GM19452 (cell line): ENCODE measurements at regions not wholly inside any gene's neighbourhood (a gene's known extent, or its start where the extent isn't known, plus 50 kb on each side); places are given as distances from the start of the nearest gene placed in this dataset.

ENCODE experiments used
- ATAC-seq: cut with Tn5 transposase; IDR thresholded peaks from one replicate; pipeline ENCODE4 v1.9.1; 2021; ENCODE audit not compliant: unreplicated experiment

DNA sequence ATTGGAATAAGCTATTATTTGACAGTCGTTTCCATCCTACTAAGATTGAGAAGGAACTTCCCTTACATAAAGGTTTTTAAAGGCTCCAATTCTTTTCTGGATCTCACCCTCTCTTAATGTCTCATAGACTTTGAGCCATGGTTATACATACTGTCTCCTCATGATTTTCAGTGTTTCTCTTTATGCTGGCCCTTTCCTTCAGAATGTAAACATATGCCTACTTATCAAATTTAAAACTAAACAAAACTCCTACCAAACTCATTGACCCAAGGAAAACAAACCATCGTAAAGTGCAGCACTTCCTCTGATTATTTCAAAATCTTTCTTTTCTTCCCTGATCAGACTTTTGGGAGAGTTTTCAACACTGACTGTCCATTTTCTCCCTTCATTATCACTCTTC lies 163.4 kb upstream of the DPYD start:
- ATAC-seq: no peak

DNA sequence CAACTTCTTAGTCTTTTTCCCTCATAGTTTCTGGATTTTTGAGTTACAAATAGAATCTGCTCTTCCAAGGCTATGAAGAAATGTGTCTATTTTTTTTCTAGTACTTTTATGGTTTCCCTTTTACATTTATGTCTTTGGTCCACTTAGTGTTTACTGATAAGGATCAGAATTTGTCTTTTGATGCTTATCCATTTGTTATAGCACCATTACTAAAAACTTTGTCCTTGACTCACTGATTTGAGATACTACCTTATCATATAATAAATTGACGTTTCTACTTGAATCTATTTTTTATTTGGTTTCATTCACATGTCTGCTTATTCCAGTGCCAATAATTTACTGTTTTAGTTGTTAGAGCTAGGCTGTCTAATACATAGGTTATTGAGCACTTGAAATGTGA lies 161.1 kb upstream of the DPYD start:
- no peak for ATAC-seq

DNA sequence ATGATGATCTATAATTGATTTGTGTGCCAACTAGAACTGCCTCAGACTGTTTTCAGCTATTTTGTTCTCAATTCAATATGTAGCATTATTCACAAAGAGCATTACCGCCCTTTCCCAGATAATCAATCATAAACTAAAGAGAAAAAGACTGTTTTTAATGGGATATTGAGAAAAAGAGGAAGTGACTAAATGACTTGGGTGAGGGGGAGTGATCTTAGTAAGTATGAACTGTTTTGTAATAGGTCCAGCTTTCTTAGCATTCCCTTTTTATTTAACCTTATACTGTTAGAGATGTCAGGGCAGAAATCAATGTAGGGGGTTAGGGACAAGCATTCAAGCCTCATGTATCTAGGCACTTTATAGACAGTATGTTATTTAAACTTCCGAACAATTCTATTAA lies 157.8 kb upstream of the DPYD start:
- no peak for ATAC-seq

DNA sequence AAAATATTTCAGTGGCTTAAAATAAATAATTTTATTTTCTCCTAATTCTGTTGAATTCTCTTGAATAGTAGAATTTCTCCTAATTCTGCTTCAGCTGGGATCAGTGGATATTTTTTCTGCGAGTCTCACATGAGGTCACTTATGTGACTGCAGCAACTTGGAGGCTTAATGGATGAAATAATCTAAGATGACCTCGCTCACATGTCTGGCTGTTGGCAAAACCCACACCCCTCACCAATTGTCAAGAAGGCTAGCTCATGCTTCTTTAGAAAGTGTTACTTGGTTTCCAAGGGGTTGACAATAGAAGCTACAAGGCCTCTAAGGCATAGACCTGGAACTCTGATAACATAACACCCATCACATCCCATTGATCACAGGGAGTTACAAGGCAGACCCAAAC lies 156.9 kb upstream of the DPYD start:
- no peak for ATAC-seq

DNA sequence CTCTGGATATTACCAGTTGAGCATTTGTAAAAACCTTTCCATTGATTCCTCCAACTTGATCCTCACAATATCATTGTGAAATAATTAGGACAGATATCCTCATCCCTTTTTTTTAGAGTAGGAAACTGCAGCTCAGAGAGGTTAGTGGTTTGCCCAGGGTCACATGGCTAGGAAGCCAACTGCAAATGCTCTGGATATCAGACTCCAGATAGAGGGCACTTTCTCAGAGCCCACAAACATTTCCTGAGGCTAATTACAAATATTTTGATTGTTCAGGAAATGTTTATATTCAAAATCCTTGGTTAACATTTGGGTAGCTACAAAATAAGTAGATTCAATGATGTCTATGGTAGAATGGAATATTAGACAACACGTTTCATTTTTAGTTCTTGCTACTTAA lies 154.8 kb upstream of the DPYD start:
- ATAC-seq: no peak

DNA sequence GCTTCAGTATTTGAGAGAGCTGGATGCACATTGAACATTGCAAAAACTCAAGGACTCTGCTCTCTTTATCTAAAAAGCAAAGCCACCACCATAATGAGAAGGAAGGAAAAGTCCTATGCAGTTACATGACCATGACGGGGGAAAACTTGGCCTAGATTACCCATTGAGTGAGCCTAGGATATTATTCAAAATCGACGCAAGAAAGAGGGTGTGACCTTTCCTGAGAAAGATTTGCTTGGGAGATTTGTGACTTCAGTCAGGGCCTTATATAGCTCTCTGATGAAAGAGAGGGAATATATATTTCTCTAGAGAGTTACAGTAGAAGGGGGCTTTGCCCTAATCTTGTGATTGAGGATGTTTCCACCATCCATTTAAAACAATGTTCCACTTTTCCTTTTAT lies 153.0 kb upstream of the DPYD start:
- no peak for ATAC-seq

DNA sequence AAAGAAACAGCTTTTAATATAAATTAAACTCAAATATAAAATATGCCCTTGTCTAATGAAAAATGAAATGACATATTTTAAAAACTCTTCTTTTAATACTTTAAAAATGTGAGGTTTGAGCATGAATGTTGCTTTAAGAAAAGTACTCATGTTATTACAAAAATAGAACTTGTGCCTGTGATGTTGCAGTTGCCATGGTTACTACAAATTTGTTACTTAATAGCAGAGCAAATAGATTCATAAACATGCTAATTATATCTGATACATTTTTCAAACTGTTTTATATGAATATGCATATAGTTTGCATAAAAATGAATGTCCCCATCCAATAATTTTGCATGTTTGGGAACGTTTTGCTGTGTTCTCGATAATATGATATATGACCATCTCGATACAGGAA lies 152.3 kb upstream of the DPYD start:
- ATAC-seq: no peak

DNA sequence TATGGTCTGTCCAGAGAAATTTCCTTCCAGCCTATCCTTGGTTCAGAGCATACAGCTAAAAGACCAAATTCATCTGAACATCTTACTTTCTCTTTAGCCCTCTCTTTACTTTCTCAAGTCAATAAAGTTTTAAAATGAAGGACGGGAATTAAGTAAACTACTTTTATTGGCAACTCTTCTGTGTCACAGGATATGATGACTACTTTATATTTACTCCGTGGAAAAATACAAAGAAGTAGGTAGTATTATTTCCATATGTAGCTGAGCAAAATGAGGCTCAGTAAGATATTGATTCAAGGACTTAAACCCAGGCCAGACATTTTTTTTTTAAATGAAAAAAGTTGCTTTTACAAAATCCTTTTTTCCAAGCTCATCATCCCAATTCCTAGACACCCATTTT lies 151.2 kb upstream of the DPYD start:
- no peak for ATAC-seq

DNA sequence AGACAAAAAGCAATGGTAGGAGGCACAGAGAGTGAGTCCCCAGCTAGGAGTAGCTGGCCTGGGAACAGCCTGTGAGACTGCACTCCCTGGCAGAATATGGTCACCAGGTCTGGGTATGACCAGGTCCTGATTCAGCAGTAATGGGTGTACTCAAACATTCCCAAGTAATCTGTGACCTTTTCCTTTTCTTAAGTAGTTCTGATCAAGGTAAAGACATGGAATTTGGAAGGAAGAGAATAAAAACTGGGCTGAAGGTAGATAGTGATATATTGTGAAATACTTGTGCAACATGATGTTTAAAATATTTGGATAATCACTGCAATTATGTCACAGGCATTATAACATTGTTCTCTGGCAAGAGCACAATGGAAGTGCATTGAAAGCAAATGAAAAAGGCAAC lies 147.2 kb upstream of the DPYD start:
- no peak for ATAC-seq

DNA sequence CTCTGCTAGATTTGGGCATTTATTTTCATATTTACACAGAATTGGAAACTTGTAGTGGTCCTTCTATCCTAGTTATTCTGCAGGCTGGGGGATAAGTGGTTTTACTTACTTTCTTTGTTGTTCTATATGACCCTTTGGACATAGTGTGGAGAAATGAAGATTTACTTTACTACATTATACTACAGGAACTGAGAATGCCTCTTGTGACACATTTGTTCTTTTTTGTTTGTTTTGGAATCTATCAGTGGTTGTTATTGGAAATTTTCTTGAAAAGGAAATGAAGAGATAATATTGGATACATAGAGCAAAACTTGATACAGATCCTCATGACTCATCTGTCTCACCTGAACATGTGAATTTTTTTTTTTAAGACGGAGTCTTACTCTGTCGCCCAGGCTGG lies 146.1 kb upstream of the DPYD start:
- ATAC-seq: no peak

DNA sequence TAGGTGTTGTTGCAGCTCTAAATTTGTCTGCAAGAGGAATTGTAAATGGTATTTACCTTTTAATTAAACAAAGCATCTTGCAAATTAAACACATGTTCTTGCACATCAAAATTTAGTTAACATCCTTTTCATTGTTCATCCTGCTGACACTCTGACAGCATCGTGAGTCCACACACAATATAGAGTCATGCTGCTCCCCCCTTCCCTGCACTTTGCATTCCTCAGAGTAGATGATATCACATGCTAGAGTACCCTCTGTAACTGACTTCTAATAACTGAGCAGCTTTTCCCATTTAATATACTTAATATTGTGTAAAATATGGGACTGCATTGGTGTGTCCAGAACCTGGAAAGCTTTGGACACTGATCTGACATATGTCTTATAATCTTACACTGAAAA lies 138.8 kb upstream of the DPYD start:
- no peak for ATAC-seq

DNA sequence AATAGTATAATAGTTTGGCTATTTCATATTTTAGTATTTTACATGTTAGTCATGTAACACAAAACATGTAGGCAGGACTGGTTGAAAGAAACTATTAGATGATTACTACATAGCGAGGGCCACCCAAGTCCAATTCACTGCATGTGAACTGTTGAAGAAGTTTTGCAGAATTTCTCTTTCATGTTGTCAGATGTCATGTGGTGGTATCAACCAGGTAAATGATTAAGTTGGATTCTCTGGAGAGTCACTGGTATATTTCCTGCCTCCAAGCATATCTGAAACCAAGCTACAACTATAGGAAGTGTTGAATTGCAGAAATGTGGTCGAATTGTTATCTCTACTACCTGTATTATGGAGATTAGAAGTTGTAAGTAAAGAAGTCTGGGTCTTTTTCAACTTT lies 137.8 kb upstream of the DPYD start:
- ATAC-seq: no peak

DNA sequence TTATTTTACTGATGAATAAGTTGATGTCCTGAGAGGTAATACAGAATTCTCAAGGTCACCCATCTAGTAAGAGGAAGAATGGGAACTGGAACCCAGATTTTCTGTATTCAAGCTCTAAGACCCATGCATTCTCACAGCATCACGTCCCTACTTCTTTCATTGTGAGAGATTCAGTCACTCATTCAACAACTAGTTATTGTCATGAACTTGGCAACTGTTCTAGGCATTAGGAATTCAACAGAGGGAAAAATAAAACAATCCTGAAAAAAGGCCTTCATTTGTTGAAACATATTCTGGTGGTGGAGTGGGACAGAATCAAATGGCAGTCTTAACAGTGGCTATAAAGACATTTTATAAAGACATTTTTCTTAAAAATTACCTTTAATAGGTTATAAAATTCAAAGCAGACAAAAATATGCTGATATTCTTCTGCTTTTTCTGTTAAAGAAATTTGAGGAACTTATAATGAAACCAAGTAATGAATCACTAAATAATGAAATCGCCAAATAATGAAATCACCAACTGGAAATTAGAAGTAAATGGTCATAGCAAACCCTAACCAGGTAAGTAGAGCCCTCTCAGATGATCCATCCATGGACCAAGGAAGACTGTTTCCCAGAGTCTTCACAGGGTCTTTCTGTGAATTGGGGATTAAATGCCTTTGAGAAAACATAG lies 136.5 kb upstream of the DPYD start:
- ATAC-seq: no peak

DNA sequence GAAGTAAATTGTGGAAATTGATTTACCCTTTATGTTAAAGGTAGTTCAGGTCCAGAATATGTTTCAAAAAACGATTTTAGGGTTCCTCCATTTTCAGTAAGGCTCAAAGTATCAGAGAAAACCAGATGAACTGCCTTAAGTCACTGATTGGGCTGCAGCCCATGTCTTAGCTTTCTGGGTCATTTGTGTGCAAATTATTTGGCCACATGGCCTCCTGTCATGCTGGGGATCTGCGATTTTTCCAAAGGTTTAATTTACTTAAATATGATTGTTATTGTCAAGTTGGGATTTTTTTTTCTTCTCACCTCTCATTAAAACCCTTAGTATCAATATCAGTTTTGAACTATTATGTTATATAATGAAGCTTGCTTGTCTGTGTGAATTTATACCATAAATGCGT lies 135.9 kb upstream of the DPYD start:
- ATAC-seq: no peak

DNA sequence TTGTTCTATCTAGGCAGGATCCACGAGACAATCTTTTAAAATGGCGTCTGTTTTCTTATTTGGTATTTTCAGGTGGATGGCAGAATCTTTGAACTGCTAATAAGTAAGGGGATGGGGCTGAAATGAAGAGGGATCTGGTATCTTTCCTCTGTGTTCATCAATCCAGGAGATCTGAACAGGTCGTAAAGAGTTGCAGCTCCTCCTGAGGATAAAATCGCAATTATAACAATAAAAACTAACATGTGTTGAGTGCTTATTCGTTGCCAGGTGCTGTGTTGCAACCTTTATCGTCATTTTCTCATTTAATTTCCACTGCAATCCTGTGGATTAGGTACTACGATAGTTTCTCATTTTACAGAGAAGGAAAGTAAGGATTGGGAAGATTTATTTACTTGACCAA lies 134.6 kb upstream of the DPYD start:
- no peak for ATAC-seq

DNA sequence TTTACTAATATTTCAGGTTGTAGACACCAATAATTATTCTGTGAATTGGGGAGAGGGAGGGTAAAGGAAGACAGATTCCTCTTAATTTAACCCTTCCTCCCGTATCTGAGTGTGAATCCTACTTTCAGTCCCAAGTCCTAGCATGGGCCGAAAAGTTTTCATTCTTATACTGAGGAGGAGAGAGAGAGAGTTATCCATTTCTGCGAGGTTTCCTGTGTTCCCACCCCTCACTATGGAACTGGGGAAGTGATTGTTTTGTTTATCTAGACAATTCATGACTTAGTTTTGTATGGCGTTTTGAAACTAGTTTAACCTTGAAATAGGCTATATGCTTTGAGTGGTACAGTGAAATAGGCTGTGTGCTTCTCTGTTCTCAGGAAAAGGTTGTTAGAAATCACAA lies 134.0 kb upstream of the DPYD start:
- ATAC-seq: no peak

DNA sequence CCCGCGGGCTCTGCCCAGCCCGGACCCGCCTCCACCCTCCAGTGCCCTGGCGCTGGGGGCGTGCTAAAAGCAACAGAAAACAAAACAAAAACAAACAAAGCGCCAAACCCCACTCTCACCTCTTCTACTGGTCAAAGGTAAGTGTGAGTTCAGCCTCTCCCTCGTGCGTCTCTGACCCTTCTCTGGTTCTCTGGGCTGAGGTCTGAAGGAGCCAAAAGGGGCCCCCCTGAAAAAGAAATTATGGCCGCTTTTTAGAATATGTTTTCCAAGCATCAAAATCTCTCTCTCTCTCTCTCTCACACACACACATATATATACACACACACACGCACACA lies 133.5 kb upstream of the DPYD start:
- ATAC-seq: no peak

DNA sequence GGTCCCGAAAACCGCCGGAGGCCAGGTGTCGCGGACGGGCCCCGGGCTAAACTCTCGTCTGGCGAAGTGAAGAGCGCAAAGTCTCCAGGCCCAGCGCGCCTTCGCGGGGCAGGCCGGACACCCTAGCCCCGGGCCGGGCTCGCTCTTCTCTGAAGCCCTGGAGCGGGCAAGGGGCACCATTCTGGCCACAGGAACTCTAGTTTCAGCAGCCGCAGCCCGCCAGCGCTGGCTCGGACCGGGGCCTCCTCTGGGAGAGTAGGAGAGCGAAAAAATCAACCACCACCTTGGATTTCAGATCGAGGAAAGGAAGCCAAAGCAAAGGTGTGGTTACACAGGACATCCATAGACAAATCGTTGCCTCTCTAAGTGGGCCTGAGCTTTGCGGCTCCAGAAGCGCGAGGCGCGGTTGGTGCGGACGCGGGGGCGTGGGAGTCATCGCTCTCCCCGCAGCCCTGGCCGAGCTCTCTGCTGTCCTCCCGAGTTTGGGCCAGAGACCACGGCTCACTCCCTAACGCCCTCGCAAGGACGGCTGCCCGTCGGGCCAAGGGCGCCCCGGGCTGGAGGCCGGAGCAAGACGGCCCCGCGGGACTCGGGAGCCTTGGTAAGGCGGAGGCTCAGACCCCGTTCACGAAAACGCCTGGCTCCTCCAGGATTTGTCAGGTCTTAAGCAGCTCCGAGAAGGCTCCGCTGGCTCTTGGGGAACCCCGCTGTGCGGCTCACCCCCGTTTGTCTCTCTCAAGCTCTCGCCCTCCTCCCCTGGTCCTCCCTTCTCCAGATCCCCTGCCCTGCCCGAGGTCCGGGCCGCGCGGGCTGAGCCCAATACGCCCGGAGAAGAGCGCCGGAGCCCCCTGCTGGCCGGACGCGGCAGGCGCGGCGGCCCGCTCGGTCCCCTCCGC lies 132.9 kb upstream of the DPYD start:
- ATAC-seq: peak; percentile 93

DNA sequence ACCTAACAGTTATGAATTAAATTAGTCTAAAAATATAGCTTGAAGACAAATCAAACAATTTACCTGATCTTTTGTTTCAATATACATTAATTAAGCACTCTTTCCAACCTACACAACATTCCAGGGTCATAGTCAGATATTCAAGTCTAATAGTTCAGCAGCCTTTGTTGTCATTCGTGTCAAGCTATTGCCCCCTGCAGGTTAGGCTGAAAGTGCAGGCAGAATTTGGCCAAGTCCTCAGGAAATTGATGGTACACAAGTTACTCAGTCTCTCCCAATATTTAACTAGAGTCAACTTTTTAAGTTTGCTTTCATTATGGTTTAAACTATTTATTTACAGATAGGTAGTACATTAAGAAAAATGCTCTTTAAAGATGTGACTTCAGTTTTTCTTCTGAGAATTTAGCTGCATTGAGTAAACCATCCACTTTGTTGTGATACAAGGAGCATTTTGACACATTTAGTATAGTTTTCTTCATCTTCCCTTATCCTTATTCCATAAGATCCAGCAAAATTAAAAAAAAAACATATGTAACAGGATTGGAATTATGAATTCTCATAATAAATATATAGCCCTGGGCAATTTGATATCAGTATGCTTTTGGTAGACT lies 130.3 kb upstream of the DPYD start:
- peak; percentile 39 for ATAC-seq

DNA sequence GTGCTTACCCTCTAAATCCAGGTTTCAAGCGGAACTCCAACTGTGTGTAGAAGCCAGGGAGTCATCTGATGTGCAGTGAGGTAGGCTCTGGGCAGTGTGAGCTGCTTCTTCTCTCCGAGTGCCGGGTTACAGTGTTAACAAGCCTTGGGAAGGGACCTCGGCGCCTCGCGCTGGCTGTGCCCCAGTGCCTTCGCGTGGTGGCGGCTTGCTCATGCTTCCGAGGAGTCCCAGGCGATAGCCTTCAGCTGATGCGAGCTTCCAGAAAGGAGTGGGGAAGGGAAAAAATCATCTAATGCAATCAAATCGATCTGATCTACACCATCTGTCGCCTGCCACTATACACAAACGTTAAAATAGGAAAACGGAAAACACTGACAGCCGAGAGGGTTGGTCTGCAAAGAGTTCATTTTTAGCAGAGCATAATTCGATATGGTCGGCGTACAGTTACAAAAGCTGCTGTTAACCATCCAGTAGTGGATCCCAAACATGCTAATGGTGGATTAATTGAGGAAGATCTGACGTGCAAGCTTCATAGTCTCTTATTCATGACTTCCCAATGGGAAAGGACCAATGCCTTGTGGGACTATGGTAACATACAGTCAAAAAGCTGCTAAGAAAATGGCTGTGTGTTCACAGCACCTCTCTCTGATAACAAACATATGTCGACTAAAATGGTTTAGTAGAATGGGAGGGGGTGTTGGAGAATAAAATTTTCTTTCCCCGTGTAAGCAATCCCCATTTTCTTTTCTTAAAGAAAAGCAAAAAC lies 128.7 kb upstream of the DPYD start:
- no peak for ATAC-seq

DNA sequence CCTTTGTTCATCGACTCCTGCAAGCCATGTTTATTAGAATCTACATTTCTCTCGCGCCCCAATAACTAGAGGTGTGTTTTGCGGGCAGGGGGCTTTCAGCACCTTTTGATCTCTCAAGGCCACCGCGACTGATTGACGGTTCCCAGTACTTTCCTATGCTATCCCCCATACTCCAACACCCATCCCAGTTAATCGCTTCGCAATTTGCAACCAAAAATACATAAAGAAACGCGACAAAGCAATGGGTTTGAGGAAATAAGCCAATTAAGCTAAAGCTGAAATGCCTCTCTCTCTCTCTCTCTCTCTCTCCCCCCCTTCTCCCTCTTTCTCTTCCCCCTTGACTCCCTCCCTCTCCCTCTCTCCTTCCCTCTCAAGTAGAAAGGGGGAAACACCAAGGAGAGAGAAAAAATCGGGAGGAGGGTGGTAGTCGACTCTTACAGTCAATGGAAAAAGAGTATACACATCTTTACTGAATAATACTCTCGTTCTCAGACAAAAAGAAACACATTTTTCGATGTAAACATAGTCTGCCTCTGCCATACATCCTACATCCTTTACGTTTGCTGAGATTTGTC lies 128.0 kb upstream of the DPYD start:
- no peak for ATAC-seq
